ENCODE measurements at regions not wholly inside any gene's neighbourhood (a gene's known extent, or its start where the extent isn't known, plus 50 kb on each side); places are given as distances from the start of the nearest gene placed in this dataset.

DNA sequence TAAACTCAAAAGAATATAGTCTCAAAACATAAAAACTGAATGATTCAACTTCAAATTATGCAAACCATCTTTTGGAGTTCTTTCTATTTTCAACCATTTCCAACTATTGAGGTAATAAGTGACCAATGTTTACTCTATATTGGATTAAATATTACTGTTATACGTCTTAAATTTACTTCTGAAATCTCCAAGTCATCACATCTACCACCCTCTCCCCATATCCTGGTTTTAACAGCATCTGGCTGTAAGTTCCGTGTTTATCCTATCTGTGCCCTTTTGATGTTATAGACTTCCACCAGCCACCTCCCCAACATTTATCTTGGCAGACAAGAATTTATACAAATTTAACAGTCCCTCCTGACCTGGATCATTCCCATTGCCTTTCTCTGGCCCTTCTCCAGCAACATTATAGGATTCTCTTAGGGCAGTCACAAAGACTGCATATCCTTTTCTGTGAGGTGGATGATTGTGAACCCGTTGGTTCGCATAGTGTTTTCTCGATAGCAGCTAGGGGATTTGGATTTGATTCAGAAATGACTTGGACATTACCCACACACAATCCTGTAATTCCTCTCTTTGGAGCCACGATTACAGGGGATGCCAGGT is 313.4 kb upstream of the FMN2 start:
- no peak overlapping the region for H3K9ac ChIP-seq (ENCODE audit: low read length)
- no peaks in the 10 kb centered on the region for H3K36me3 ChIP-seq (ENCODE audit: low read length)
- no peak overlapping the region for H2AFZ ChIP-seq (ENCODE audit: low read depth, low read length, severe bottlenecking)
- no peaks in the 10 kb centered on the region for H3F3A ChIP-seq (ENCODE audit: insufficient read depth)
- no peak for TF ChIP-seq EZH2phosphoT487 (conservative IDR thresholded peaks at IDR 0.05; ENCODE audit: low read length)
- TF ChIP-seq, protein P1, sequence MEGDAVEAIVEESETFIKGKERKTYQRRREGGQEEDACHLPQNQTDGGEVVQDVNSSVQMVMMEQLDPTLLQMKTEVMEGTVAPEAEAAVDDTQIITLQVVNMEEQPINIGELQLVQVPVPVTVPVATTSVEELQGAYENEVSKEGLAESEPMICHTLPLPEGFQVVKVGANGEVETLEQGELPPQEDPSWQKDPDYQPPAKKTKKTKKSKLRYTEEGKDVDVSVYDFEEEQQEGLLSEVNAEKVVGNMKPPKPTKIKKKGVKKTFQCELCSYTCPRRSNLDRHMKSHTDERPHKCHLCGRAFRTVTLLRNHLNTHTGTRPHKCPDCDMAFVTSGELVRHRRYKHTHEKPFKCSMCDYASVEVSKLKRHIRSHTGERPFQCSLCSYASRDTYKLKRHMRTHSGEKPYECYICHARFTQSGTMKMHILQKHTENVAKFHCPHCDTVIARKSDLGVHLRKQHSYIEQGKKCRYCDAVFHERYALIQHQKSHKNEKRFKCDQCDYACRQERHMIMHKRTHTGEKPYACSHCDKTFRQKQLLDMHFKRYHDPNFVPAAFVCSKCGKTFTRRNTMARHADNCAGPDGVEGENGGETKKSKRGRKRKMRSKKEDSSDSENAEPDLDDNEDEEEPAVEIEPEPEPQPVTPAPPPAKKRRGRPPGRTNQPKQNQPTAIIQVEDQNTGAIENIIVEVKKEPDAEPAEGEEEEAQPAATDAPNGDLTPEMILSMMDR (IDR thresholded peaks at IDR 0.05; ENCODE audit: insufficient read depth, low read length, poor library complexity, severe bottlenecking) = no peak
- no peaks in the 10 kb centered on the region for H3K27me3 ChIP-seq (ENCODE audit: low read length)
- no peak overlapping the region for H3K4me2 ChIP-seq (ENCODE audit: low read depth, low read length, poor library complexity, severe bottlenecking)
- 0 out of 2 replicates have a peak, but pooled peaks cover 4% of the 10 kb centered on the region for H3K9me3 ChIP-seq (ENCODE audit: insufficient read depth, low read length)
- no peak overlapping the region for H3K4me3 ChIP-seq (ENCODE audit: insufficient read depth, low read length, poor library complexity, severe bottlenecking)
- H3K79me2 ChIP-seq (ENCODE audit: insufficient read depth, low read length) = no peaks in the 10 kb centered on the region
- H3K9me2 ChIP-seq (replicated peaks; ENCODE audit: insufficient read depth, low read length) = 0 out of 2 replicates have a peak, but pooled peaks cover 1% of the 10 kb centered on the region
- H4K20me1 ChIP-seq (ENCODE audit: low read depth, low read length) = no peaks in the 10 kb centered on the region
- no peak overlapping the region for H3K27ac ChIP-seq (ENCODE audit: low read depth, low read length)

DNA sequence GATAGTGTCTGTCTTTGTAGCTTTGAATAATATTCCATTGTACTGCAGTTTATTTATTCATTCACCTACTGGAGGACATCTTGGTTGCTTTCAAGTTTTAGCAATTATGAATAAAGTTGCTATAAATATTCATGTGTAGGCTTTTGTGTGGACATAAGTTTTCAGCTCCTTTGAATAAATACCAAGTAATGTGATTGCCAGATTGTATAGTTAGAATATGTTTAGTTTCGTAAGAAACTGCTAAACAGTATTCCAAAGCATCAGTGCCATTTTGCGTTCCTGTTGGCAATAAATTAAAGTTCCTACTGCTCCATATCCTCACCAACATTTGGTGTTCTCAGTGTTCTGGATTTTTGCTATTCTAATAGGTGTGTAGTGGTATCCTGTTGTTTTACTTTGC is 311.7 kb upstream of the FMN2 start:
- no peak overlapping the region for H3K9ac ChIP-seq (ENCODE audit: low read length)
- H3K36me3 ChIP-seq (ENCODE audit: low read length) = no peaks in the 10 kb centered on the region
- H3K27ac ChIP-seq (ENCODE audit: low read depth, low read length) = no peak overlapping the region
- no peaks in the 10 kb centered on the region for H4K20me1 ChIP-seq (ENCODE audit: low read depth, low read length)
- H3K27me3 ChIP-seq (ENCODE audit: low read length) = no peaks in the 10 kb centered on the region
- H3K4me3 ChIP-seq (ENCODE audit: insufficient read depth, low read length, poor library complexity, severe bottlenecking) = no peak overlapping the region
- no peaks in the 10 kb centered on the region for H3K79me2 ChIP-seq (ENCODE audit: insufficient read depth, low read length)
- H3K9me2 ChIP-seq (replicated peaks; ENCODE audit: insufficient read depth, low read length) = no peaks in the 10 kb centered on the region
- no peaks in the 10 kb centered on the region for H3K9me3 ChIP-seq (ENCODE audit: insufficient read depth, low read length)
- no peak overlapping the region for H3K4me2 ChIP-seq (ENCODE audit: low read depth, low read length, poor library complexity, severe bottlenecking)
- no peak for TF ChIP-seq EZH2phosphoT487 (conservative IDR thresholded peaks at IDR 0.05; ENCODE audit: low read length)
- TF ChIP-seq, protein P1 (IDR thresholded peaks at IDR 0.05; ENCODE audit: insufficient read depth, low read length, poor library complexity, severe bottlenecking) = no peak
- no peaks in the 10 kb centered on the region for H3F3A ChIP-seq (ENCODE audit: insufficient read depth)
- H2AFZ ChIP-seq (ENCODE audit: low read depth, low read length, severe bottlenecking) = no peak overlapping the region

DNA sequence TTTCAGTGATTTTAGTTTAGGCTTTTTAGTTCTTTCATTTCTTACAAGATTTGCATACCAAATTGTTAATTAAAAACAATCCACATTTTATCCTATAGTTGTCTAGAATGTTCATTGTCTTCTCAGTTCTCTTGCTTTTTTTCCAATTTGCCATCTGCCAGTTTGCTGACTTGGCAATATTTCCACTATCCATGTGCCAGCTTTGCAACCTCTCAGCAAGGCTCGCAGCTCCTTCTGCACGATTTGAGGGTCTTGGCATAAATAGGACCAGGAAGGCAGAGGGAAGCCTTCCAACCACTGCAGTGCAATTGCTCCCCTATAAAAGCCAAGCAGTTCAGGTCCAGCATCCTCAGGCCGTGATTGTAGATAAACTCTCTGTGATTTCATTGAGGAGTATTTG is 306.8 kb upstream of the FMN2 start:
- no peak overlapping the region for H3K9ac ChIP-seq (ENCODE audit: low read length)
- no peaks in the 10 kb centered on the region for H3K9me2 ChIP-seq (replicated peaks; ENCODE audit: insufficient read depth, low read length)
- H3K27ac ChIP-seq (ENCODE audit: low read depth, low read length) = no peak overlapping the region
- no peak overlapping the region for H3K4me3 ChIP-seq (ENCODE audit: insufficient read depth, low read length, poor library complexity, severe bottlenecking)
- H4K20me1 ChIP-seq (ENCODE audit: low read depth, low read length) = no peaks in the 10 kb centered on the region
- no peak overlapping the region for H2AFZ ChIP-seq (ENCODE audit: low read depth, low read length, severe bottlenecking)
- no peaks in the 10 kb centered on the region for H3K79me2 ChIP-seq (ENCODE audit: insufficient read depth, low read length)
- no peak overlapping the region for H3K4me2 ChIP-seq (ENCODE audit: low read depth, low read length, poor library complexity, severe bottlenecking)
- H3F3A ChIP-seq (ENCODE audit: insufficient read depth) = no peaks in the 10 kb centered on the region
- H3K27me3 ChIP-seq (ENCODE audit: low read length) = no peaks in the 10 kb centered on the region
- no peak for TF ChIP-seq EZH2phosphoT487 (conservative IDR thresholded peaks at IDR 0.05; ENCODE audit: low read length)
- TF ChIP-seq, protein P1 (IDR thresholded peaks at IDR 0.05; ENCODE audit: insufficient read depth, low read length, poor library complexity, severe bottlenecking) = no peak
- H3K9me3 ChIP-seq (ENCODE audit: insufficient read depth, low read length) = no peaks in the 10 kb centered on the region
- no peaks in the 10 kb centered on the region for H3K36me3 ChIP-seq (ENCODE audit: low read length)
